Activated CD4-positive, alpha-beta T cell treated with anti-CD3 and anti-CD28 coated beads for 36 hours (primary cell): ENCODE measurements at regions not wholly inside any gene's neighbourhood (a gene's known extent, or its start where the extent isn't known, plus 50 kb on each side); places are given as distances from the start of the nearest gene placed in this dataset.

Source experiments
- ATAC-seq: fragments of 200-7000 bp; cut with Tn5 transposase; one replicate; pipeline ENCODE4 v1.10.0; 2021; ENCODE audit warnings: mild to moderate bottlenecking, moderate library complexity
- CTCF ChIA-PET: fragments of 350-600 bp; sonication (Branson Sonifier 250); formaldehyde crosslinking; loops from one replicate; lab custom pipeline; 2021; ENCODE audit warnings: antibody characterized with exemption; lab: Charles Lee
- POLR2A ChIA-PET: fragments of 350-600 bp; sonication (Branson Sonifier 250); formaldehyde crosslinking; loops from one replicate; lab custom pipeline; 2021; ENCODE audit warnings: antibody characterized with exemption, inconsistent platforms; lab: Charles Lee
- DNase-seq: peaks from one replicate; pipeline ENCODE4 v3.0.0-alpha.2; 2020
- H3K27ac Mint-ChIP-seq: one replicate; pipeline ENCODE4 v1.8.0; 2021; ENCODE audit warnings: mixed read lengths
- H3K27me3 Mint-ChIP-seq: one replicate; pipeline ENCODE4 v1.8.0; 2021; ENCODE audit warnings: mixed read lengths
- H3K36me3 Mint-ChIP-seq: one replicate; pipeline ENCODE4 v1.8.0; 2021; ENCODE audit warnings: low read depth, mixed read lengths
- H3K4me1 Mint-ChIP-seq: one replicate; pipeline ENCODE4 v1.8.0; 2021; ENCODE audit warnings: mixed read lengths
- H3K4me3 Mint-ChIP-seq: one replicate; pipeline ENCODE4 v1.8.0; 2021; ENCODE audit warnings: mild to moderate bottlenecking, moderate library complexity, mixed read lengths
- H3K9me3 Mint-ChIP-seq: one replicate; pipeline ENCODE4 v1.8.0; 2021; ENCODE audit warnings: low read depth, mixed read lengths
- intact Hi-C, 2 experiments: fragments of 100-400 bp; cut with DNase I in 1 of 2; cut with micrococcal nuclease in 1 of 2; formaldehyde crosslinking; loops; one replicate each; pipeline versions ENCODE4 v1.14.2 to v1.15.1; 2022 to 2024; cut with DNase I, micrococcal nuclease

- Mint-ChIP-seq H3K4me1 (peaks cover 20% of the 10 kb centered on the region), H3K27me3 (peaks cover 9% of the 10 kb centered on the region), H3K36me3 (peaks cover 5% of the 10 kb centered on the region), H3K9me3 (no peaks in the 10 kb centered on the region), H3K27ac (peak overlapping the region; percentile 84), H3K4me3 (peak overlapping the region; percentile 87)
- intact Hi-C loops, result loop anchor here (1.0 to 10.0 kb wide), 17 partner anchors 65 to 1363 kb away; partner anchors contain the start of genes ABT1 (in 1 of the 2), POM121L2 (in 1 of the 2) and ZNF184 (in 1 of the 2)
- ChIA-PET POLR2A (interaction anchor here (0.7 kb wide), 2 partner anchors 135 to 1655 kb away, joined by 3 read pairs; no protein-coding TSS in a partner anchor), CTCF (interaction anchor here (0.7 to 1.8 kb wide), 15 partner anchors 10 to 511 kb away, joined by 3 to 12 read pairs (median 4); no protein-coding TSS in a partner anchor)
- DNase-seq (peak; percentile 91), ATAC-seq (peak; percentile 81)
Observed at GRCh38 chr6:27687154-27688013, 214.5 kb upstream of the ZNF184 start.

GRCh38 chr6:27685279-27685678 lies 212.4 kb upstream of the ZNF184 start:
- Mint-ChIP-seq H3K9me3 (peaks cover 4% of the 10 kb centered on the region), H3K27me3 (peaks cover 27% of the 10 kb centered on the region), H3K4me1 (peaks cover 28% of the 10 kb centered on the region), H3K27ac (no peak overlapping the region), H3K36me3 (peaks cover 10% of the 10 kb centered on the region), H3K4me3 (no peak overlapping the region)
- ChIA-PET POLR2A (no interaction called here), CTCF (no interaction called here)
- DNase-seq (no peak), ATAC-seq (no peak)
- intact Hi-C loops, result loop anchor here (2.0 to 10.0 kb wide), 11 partner anchors 16 to 1360 kb away; partner anchors contain the start of genes ABT1 (in 1 of the 2) and ZNF184 (in 1 of the 2)

DNA sequence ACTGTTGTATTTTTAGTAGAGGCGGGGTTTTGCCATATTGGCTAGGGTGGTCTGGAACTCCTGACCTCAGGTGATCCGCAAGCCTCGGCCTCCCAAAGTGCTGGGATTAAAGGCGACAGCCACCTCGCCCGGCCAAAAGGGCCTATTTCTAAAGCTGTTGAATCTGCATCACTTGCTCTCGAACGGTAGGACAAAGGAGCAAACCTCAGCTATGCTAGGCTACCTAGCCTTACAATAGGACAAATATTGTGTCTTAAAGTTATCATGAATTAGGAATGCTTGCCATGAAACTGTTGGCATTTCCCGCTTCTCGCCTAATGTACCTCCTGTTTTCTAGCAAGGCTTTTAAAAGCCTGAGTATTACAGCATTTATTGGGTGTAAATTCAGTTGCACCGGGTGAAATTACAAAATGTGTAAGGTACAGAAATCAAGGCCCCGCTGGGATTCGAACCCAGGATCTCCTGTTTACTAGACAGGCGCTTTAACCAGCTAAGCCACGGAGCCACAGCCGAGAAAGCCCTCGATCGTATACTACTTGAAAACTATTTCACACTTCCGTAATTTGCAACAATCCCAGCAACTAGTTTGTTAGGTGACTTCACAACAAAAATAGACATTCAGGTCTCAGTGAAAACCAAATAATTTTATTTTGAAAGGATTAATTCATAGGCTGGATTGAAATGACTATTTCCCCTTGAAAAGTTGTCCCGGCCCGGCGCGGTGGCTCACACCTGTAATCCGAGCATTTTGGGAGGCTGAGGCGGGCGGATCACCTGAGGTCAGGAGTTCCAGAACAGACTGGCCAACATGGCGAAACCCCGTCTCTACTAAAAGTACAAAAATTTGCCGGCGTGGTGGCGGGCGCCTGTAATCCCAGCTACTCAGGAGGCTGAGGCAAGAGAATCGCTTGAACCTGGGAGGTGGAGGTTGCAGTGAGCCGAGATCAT lies 211.6 kb upstream of the ZNF184 start:
- Mint-ChIP-seq H3K4me1 (peaks cover 31% of the 10 kb centered on the region), H3K27ac (no peak overlapping the region), H3K9me3 (peaks cover 4% of the 10 kb centered on the region), H3K36me3 (peaks cover 10% of the 10 kb centered on the region), H3K4me3 (peak overlapping the region; percentile 23), H3K27me3 (peaks cover 35% of the 10 kb centered on the region)
- intact Hi-C loops, result loop anchor here (2.0 to 10.0 kb wide), 12 partner anchors 16 to 1360 kb away; partner anchors contain the start of genes ABT1 (in 1 of the 2) and ZNF184 (in 1 of the 2)
- ChIA-PET CTCF (interaction anchor here (0.7 kb wide), 1 partner anchor 358 kb away, joined by 4 read pairs; no protein-coding TSS in a partner anchor), POLR2A (interaction anchor here (0.7 kb wide), 1 partner anchor 211 kb away, joined by 4 read pairs; no protein-coding TSS in a partner anchor)
- ATAC-seq (no peak), DNase-seq (peak; percentile 82)

DNA sequence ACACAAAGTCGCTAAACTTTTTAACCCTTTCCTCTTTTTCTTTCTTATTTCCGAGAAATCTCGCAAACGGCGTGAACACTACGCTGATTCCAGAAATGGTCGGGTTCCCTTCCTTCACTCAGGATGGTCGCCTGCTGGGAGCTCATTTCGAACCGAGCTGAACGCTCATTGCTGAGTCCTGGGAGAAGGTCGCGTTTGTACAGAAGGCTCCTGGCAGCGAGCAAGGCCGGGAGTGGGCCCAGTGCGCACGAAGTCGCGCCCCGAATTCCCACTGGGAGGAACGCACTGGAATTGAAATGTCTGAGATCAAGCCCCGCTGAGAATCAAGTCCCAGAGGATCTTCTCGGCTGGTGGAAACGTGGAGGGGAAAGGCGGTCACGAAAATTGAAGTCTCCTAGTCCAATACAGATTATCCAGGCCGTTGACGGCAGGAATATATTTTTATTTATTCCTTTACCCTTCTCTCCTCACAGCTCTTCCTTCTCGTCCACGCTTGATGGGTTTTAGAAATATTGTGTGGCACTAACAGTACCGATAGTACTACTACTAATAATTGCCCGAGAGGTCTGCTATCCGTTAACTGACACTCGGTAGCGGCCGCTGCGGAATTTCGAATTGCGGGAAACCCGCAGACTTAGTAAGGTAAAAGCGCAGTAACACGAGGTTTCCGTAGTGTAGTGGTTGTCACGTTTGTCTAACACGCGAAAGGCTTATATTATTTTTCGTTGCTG lies 207.2 kb upstream of the ZNF184 start:
- CTCF ChIA-PET, result no interaction called here
- Mint-ChIP-seq H3K4me3 (no peak overlapping the region), H3K4me1 (peaks cover 16% of the 10 kb centered on the region), H3K27me3 (peaks cover 56% of the 10 kb centered on the region), H3K9me3 (peaks cover 4% of the 10 kb centered on the region), H3K36me3 (peaks cover 4% of the 10 kb centered on the region), H3K27ac (no peak overlapping the region)
- DNase-seq (no peak), ATAC-seq (no peak)
- POLR2A ChIA-PET, result no interaction called here
- intact Hi-C loops, result loop anchor here (1.0 to 10.0 kb wide), 5 partner anchors 8 to 1355 kb away; partner anchors contain the start of gene ZNF184 (in 1 of the 2)

- peaks cover 14% of the 10 kb centered on the region for H3K4me1 Mint-ChIP-seq
- peaks cover 4% of the 10 kb centered on the region for H3K36me3 Mint-ChIP-seq
- CTCF ChIA-PET, result no interaction called here
- POLR2A ChIA-PET, result no interaction called here
- no peak for DNase-seq
- H3K27me3 Mint-ChIP-seq, result peaks cover 57% of the 10 kb centered on the region
- H3K27ac Mint-ChIP-seq, result no peak overlapping the region
- H3K9me3 Mint-ChIP-seq, result peaks cover 4% of the 10 kb centered on the region
- intact Hi-C loops, result no loop called here
- no peak overlapping the region for H3K4me3 Mint-ChIP-seq
- ATAC-seq, result no peak
Observed at GRCh38 chr6:27679308-27679963, 206.5 kb upstream of the ZNF184 start.

DNA sequence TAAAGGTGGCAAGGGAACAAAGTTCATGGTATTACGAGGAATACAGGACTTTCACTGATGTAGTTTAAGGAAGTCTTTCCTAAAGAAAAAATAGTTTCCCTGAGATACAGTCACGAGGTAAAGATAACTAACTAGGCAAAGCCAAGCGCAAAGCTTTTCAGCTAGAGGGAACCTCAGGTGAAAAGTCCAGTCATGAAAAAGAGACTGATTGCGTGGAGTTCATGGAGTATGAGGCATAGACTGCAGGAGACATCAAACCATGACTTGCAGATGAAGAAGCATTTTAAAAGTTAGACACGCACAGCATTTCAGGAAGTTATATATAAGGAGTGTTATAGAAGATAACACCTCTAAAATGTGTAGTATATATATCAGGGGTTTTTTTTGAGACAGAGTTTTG lies 205.6 kb upstream of the ZNF184 start:
- POLR2A ChIA-PET, result no interaction called here
- H3K27me3 Mint-ChIP-seq, result peaks cover 64% of the 10 kb centered on the region
- peaks cover 4% of the 10 kb centered on the region for H3K36me3 Mint-ChIP-seq
- no peak for DNase-seq
- intact Hi-C loops, result no loop called here
- CTCF ChIA-PET, result interaction anchor here (2.0 kb wide), 1 partner anchor 9 kb away, joined by 8 read pairs; no protein-coding TSS in a partner anchor
- peaks cover 4% of the 10 kb centered on the region for H3K9me3 Mint-ChIP-seq
- no peak for ATAC-seq
- H3K4me1 Mint-ChIP-seq, result peaks cover 14% of the 10 kb centered on the region
- H3K27ac Mint-ChIP-seq, result no peak overlapping the region
- H3K4me3 Mint-ChIP-seq, result no peak overlapping the region

GRCh38 chr6:27674882-27675281 lies 202.0 kb upstream of the ZNF184 start:
- DNase-seq, result no peak
- Mint-ChIP-seq H3K27me3 (peaks cover 60% of the 10 kb centered on the region), H3K9me3 (peaks cover 4% of the 10 kb centered on the region), H3K4me1 (peaks cover 12% of the 10 kb centered on the region), H3K27ac (no peak overlapping the region), H3K36me3 (peaks cover 2% of the 10 kb centered on the region), H3K4me3 (no peak overlapping the region)
- POLR2A ChIA-PET, result no interaction called here
- no peak for ATAC-seq
- intact Hi-C loops, result loop anchor here in 1 of 2 experiments (5.0 kb wide), 1 partner anchor 83 kb away; no protein-coding TSS in a partner anchor
- CTCF ChIA-PET, result interaction anchor here (0.6 kb wide), 2 partner anchors 27 to 30 kb away, joined by 3 read pairs; no protein-coding TSS in a partner anchor

- intact Hi-C loops, result loop anchor here (1.0 to 5.0 kb wide), 2 partner anchors 8 to 80 kb away; no protein-coding TSS in a partner anchor
- CTCF ChIA-PET, result interaction anchor here (0.6 kb wide), 2 partner anchors 10 to 125 kb away, joined by 3 to 6 read pairs; no protein-coding TSS in a partner anchor
- Mint-ChIP-seq H3K27me3 (peaks cover 66% of the 10 kb centered on the region), H3K27ac (no peak overlapping the region), H3K4me1 (peaks cover 26% of the 10 kb centered on the region), H3K9me3 (peaks cover 4% of the 10 kb centered on the region), H3K36me3 (peaks cover 2% of the 10 kb centered on the region), H3K4me3 (peak overlapping the region; percentile 42)
- POLR2A ChIA-PET, result no interaction called here
- DNase-seq (peak; percentile 71), ATAC-seq (peak; percentile 70)
Observed at GRCh38 chr6:27672113-27672799, 199.4 kb upstream of the ZNF184 start.

- ChIA-PET CTCF (interaction anchor here (1.5 to 1.9 kb wide), 2 partner anchors 83 to 357 kb away, joined by 4 to 5 read pairs; no protein-coding TSS in a partner anchor), POLR2A (interaction anchor here (1.0 kb wide), 1 partner anchor 126 kb away, joined by 3 read pairs; no protein-coding TSS in a partner anchor)
- H3K27ac Mint-ChIP-seq, result no peak overlapping the region
- peaks cover 30% of the 10 kb centered on the region for H3K4me1 Mint-ChIP-seq
- intact Hi-C loops, result loop anchor here (1.0 to 5.0 kb wide), 8 partner anchors 15 to 432 kb away; no protein-coding TSS in a partner anchor
- peaks cover 2% of the 10 kb centered on the region for H3K36me3 Mint-ChIP-seq
- H3K4me3 Mint-ChIP-seq, result peak overlapping the region; percentile 56
- H3K9me3 Mint-ChIP-seq, result peaks cover 4% of the 10 kb centered on the region
- ATAC-seq (peak; percentile 16), DNase-seq (no peak)
- peaks cover 75% of the 10 kb centered on the region for H3K27me3 Mint-ChIP-seq
Observed at GRCh38 chr6:27669624-27670301, 196.9 kb upstream of the ZNF184 start.
